HG02981 (cell line): ENCODE measurements at regions not wholly inside any gene's neighbourhood (a gene's known extent, or its start where the extent isn't known, plus 50 kb on each side); places are given as distances from the start of the nearest gene placed in this dataset.

Experiments
- ATAC-seq: cut with Tn5 transposase; IDR thresholded peaks from one replicate; pipeline ENCODE4 v1.9.1; 2021; ENCODE audit warnings: mild to moderate bottlenecking, moderate library complexity; ENCODE audit not compliant: unreplicated experiment

DNA sequence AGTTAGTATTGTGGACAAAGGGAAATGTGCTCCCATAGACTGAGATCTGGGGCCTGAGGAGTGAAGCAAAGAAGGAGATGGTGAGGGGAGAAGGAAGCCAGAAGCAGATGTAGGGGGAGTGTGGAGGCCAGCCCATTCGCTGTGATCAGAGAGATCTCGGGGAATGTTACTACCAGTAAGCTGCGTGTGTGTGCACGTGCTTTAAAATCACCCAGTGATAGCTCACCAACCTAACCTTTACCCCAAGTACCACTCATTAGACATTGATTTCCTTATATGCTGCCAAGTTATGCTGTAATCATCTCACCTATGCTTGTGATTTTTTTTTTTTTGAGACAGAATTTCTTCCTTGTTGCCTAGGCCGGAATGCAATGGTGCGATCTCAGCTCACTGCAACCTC, 659.1 kb downstream of the IRX1 start:
- no peak for ATAC-seq

DNA sequence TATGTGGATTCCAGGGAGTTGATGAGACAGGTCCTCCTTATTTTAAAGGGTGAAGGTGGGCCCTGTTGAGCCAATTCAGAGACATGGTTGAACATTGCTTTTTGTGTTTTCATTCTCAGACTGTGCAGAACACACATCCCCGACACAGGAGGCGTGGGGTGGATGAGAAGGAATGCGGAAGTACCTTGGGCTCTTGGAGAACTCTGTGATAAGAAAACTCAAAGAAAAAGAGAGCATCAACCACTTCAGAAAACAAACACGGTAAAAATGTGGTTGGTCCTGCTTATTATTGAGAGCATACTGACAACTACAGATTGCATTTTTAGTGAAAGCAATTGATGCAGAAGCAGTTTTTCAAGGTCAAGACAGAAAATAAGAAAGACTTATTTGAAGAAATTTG, 659.8 kb downstream of the IRX1 start:
- no peak for ATAC-seq

DNA sequence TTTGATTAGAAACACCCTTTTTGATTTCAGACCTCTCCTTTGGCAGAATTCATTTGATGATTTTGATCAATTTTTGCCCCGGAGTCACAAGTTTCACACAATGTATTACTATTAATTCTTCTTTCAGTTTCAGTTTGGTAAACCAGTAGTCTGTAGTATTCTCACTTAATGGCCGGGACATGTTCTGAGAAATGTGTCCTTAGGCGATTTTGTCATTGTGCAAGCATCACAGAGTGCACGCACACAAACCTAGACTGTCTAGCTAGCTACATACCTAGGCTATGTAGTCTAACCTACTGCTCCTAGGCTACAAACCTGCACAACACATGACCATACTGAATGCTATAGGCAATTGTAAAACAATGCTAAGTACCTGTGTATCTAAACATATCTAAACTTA, 662.5 kb downstream of the IRX1 start:
- ATAC-seq, result no peak

DNA sequence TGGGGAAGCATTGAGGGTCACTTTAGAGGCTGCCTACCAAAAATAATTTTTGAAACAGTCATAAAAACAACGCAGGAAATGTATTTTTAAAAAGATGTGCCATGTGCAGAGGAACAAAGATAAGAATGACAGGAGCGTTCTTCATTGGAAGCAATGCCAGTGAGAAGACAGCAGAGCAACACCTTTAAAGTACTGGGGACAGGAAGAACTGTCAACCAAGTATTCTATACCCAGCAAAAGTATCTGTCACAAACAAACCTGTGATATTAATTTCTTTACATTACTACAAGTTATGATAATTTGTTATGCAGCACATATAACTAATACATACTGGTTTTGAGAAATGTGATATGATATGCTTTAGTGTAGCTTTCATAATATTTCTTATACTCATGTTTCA, 675.6 kb downstream of the IRX1 start:
- no peak for ATAC-seq

DNA sequence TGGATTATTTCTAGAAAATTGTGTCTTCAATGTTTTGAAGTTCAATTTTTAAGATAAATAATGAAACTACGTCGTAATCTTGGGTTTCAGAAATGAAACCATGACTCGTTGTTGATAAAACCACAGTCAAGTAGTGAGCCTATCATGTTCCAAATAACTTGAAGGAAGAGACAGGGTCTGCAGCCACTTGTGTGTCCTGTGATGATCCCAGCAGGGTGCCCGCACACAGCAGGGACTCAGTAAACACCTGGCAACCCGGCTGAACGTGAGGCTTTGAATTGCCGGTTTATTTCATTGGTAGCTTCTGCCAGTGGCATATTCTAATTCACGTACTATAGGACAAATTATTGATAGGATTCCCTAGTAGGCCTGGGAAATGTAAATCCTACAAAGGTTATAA, 679.6 kb downstream of the IRX1 start:
- ATAC-seq, result no peak

DNA sequence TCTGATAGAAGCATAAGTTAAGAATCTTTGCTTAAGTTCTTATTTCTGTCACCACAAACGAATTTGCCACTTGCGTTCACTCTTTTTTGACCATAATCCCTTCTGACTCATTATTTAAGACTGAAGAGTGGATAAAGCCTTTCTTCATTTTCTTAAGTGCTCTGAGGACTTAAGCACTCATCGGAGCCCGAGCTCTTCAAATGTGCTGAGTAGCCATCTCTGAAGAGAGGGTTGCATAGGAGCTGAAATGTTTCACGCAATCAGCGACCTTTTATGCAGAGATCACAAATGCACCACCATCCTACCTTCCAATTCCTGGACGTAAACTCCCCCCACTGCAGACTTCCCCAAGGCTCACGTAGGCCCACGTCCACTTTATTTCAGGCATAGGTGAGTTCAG, 699.2 kb downstream of the IRX1 start:
- ATAC-seq, result no peak

DNA sequence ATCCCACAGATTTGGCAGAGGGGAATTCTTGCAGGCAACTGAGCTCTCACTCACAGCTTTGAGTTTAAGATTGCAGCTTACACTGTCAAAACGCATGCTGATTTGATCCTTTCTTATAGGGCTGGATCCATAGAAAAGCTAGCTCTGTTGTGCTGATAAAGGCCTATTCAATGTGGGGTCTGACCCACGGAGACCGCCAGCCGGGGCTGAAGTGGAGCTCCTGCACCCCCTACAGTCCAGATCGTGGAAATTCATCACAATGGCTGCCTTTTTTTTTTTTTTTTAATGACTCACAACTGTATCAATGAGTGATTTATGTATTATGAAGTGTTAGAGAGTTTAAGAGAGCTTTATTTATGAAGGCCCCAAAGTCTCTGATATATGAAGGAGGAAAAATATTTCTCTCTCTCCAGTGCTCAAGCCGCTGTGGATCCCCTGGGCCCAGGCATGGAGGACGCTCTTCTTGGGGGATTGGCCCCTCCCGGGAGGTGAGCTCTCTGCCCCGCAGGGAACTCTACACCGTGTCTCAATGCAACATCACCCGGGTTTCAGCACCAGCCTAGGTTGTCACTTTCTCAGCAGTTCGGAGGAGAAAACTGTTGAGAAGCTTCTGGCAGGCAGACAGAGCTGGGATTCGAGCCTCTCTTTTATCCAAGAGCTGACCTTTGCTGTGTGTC, 700.2 kb downstream of the IRX1 start:
- no peak for ATAC-seq

DNA sequence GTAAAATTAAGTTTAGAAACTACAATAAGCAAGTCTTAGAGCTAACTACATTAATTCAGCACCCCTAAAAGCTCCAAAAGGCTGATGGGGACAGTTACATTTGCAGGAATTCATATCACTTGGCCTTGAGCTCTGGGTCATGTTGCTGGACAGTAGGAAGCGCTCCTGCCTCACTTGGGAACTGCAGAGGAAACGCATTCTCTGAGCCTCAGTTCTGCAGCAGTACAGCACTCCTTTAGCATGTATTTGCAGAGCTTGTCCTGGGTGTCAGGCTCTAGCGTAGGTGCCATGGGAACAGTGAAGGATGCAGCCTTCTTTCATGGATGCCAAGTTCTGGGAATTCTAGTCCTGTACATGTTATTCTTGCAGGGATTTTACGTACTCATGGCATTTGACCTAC, 710.4 kb downstream of the IRX1 start:
- no peak for ATAC-seq

DNA sequence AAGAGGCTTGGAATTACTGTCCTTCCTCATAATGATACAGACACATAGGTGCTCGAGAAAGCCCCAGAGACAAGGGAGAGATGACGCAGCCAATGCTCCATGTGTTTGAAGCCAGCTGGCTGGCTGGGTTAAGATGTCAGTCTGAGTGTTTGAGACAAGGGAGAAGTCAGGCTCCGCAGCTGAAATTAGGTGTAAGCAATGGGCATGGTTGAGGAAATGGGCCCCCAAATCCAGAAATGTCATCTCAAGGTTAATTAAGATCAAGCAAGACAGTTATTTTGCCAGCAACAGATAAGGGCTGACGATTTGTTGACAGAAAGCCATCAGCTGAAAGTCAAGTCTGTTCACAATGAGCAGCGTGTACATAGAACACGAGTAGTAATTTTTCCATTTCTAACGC, 713.4 kb downstream of the IRX1 start:
- no peak for ATAC-seq

DNA sequence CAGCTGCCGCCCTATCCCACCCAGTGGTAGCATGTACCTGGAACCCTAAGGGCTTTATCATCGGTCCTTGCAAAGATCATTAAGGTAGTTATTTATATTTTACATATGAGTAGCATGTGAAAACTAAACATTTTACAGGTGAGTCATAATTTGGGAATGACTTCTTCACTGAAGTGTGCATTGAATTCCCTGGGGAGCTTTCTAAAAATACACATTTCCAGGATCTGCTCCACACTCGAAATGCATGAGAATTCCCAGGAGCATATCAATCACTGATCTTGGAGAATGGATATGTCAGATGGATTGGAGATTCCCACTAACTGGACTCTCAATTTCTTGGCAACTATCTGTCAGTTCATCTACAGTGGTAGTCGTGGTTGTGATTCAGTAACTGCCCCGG, 717.5 kb downstream of the IRX1 start:
- ATAC-seq, result no peak

DNA sequence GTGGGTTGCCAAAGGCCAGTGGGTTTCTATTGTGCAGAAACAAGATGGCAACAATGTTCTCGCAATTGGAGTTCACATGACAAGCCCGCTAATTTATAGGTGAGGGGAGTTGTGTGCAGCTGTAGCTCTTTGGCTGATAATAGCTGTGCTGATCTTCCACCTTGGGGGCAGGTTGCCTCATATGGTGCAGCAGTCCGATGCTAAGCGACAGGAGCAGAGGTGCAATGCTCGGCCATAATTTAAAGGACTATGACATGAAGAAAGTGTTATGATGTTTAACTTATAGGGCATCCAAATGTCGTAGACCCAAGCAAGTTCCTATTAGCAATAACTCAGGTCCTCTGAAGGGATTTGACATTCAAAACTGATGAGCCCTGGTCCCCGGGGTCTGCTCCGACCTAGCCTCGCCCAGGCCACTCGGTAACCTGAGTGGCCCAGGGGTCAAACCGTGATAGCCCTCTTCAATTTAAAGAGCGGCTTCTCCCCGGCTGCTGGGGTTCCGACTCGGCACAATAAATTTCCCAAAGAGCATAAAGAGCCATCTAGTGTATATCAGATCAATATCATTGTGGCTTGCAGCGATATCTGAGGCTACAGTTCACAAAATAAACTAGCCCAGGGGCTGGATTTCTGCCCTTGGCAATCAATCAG, 724.0 kb downstream of the IRX1 start:
- no peak for ATAC-seq

DNA sequence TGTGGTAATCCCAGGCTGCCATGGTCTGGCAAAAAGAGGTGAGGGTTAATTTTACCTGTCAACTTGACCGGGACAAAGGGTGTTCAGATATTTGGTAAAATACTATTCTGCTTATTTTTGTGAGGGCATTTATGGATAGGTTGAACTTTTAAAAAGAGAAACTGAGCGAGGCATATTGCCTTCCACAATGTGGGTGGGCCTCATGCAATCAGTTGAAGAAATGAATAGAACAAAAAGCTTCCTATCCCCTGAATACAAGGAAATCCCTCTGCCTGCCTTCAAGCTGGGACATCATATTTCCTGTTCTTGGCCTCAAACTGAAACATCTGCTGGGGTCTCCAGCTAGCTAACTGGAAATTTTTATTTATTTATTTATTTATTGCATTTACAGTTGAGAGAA, 734.7 kb downstream of the IRX1 start:
- no peak for ATAC-seq

DNA sequence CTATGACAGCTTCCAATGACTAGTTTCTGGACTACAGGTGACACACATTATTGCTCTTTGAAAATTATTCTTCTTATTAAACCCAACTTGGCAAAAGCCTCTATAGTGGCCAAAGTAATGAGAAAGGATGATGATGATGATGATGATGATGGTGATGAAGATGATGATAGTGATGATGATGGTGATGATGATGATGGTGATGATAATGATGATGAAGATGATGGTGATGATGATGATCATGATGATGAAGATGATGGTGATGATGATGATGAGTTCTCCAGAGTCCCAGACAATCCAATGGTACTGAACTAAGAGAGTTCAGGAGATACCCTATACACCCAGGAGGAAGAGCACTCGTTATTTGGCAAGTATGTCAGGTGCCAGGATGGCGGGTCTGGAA, 739.4 kb downstream of the IRX1 start:
- ATAC-seq, result no peak

DNA sequence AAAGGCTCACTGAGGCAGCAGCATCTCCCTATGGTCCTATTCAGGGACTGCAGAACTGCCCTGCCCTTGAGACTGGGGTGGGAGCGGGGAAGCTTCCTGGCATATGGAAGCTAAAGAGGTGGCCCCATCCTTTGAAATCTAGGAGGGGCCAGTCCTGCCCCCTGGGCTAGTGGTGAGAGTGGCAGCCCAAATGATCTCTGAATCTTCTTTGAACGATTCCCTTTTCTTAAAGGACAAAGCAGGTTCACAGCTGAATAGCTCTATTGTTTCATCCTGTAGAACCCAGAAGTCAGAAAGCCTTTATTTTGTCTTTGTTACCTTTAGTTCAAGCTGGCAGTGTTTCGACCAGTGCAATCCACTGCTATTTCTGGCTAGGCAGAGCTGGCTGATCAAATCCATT, 741.9 kb downstream of the IRX1 start:
- ATAC-seq, result no peak

DNA sequence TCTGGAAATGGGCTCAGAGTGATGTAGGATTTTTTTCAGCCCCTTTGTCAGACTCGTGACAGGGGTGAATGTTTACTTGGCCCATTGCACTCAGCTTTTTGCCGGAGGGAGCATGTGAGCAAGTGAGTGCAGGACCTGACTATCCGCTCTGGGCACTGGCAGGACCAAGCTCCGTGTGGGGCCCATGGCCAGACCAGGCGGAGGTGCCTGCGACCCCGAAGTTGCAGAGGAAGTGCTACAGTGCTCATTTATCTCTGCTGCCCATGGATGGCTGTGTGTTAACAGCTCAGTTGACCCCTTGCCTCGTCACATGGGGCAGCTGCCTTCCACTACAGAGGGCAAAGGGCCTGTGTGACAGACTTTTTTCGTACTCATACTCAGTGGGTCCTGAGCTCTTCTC, 744.3 kb downstream of the IRX1 start:
- ATAC-seq, result no peak

DNA sequence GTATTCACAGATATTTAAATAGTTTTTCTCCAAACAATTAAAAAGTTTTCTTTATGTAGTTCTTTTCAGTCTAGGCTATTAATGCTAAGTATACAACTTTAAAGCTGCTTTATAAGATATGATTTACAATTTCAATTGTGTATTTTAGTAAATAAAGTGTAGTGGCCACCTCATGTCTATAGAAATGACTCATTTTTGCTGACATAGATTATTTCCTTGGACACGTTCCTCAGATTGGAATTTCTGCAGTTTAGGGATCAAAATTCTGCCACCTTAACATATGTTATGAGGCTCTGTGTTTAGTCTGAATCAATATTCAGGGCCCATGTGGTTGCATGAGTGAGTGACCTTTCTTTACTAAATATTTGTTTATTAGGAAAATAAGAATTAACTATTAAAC, 750.2 kb downstream of the IRX1 start:
- no peak for ATAC-seq

DNA sequence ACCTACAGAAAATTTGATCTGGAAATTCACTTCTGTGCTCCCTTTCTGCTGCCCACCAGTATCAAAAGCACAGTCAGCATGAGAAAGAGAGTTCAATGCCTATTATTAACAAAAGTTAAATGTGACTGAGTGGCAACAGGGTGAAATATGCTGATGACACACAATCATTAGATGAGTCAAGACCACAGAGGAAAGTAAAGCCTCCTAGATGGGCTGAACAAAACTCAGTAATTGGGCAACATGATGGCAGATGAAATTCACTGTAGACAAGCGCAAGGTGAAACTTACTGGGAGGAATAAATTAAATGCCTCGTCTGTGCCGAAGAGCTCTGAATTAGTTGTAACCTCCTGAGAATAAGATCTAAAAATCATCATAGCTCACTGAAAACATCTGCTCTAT, 752.8 kb downstream of the IRX1 start:
- no peak for ATAC-seq

DNA sequence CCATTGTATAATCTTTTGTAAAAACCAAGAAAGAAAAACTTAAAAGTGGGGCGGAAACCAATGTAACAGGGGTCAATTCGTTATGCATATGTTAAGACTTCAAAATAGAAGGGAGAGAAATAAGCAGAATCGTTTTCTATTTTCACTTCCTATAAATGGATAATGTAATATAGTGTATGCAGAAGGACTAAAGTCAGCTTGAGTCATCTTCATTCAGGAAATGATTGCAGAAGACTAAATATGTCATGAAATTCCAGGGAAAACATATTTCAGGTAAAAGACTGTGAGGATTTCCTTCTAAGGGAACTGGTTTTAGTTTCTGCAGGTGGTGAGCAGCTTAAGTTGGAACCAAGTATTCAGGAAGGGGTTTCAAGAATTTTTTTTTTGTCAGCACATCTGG, 753.3 kb downstream of the IRX1 start:
- ATAC-seq, result no peak

DNA sequence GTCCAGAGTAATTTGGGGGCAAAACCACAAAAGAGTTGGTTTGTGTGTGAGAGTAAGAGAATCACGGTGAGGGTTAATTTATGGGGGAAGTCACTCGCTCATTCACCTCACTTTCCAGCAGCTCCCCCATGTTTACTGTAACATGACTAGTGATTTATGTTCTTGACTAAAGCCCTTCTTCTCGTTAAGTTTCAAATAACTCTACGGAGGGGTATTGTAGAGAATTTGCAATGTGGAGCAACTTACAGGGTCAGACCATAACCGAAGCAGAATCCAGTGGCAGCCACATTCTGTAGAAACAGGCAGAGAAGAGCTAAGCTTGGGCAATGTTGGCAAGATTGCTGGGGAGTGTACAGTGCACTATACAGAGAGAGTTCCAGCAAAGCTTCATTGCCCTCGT, 760.6 kb downstream of the IRX1 start:
- no peak for ATAC-seq

DNA sequence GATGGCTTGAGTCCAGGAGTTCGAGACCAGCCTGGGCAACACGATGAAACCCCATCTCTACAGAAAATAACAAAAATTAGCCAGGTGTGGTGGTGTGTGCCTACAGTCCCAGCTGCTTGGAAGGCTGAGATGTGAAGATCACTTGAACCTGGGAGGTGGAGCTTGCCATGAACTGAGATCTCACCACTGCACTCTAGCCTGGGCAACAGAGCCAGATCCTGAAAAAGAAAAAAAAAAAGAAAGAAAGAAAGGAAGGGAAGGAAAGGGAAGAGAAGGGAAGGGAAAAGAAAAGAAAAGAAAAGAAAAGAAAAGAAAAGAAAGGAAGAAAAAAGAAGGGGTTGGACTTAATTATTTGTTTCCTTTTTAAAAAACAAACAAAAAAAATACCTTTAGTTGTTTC, 764.2 kb downstream of the IRX1 start:
- ATAC-seq, result no peak

DNA sequence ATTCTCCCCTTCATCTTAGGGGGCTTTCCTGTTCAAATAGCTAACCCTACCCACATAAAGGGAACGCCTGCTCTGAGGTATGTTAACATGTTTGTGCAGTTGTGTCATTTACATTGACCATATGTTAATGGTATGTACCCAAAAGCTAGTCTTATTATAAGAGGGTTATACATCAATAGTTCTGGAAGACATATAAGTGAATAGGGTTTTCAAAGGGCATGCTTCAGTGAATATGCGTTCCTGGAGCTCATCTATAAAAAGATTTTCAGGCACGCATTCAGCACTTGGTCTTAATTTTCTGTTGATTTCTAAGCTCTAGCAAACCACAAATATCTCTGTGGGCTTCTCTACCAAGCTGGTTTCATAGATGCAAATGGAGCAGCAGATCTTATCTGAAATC, 766.1 kb downstream of the IRX1 start:
- no peak for ATAC-seq

DNA sequence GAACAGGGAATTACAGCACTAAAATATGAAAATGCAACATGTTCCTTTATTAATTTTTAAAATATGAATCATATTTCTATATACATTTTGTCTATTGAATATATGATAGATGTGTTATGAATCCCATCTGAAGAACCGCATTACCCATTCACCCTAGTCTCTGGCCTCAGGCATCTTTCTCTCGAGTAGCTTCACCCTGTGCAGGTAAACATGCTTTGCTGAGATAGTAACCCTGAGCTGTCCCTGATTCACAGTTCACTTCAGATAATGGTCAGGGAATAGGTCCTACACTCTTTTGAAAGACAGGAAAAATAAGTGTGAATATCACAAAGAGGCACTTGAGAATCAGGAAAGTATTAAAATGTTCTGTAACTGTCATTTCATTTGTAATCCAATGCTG, 766.8 kb downstream of the IRX1 start:
- ATAC-seq, result no peak

DNA sequence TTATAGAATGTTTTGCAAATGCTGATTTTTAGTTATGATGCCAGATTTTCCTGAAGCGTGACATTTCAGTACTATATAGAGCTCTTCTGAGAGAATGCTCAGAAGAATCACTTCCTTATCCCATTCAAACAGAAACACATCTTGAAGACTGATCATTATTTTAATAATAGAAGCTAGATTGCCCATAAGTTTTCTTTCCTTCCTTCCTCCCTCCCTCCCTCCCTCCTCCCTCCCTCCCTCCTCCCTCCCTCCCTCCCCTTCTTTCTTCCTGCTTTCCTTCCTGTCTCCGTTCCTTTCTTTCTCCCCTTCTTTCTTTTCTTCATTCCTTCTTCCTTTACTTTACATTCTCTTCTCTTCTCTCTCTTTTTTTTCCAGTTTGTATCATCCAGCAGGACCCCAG, 767.4 kb downstream of the IRX1 start:
- no peak for ATAC-seq
